GM12875 (cell line): ENCODE measurements at regions not wholly inside any gene's neighbourhood (a gene's known extent, or its start where the extent isn't known, plus 50 kb on each side); places are given as distances from the start of the nearest gene placed in this dataset.

Experiments
- H3K4me3 ChIP-seq: one replicate; pipeline ENCODE4 v1.5.1; 2011; ENCODE audit warnings: low read depth, low read length, control low read depth
- TF ChIP-seq, protein P1 (sequence below): IDR thresholded peaks from 2 replicates; pipeline ENCODE4 v1.5.1; 2011; ENCODE audit warnings: low read depth, mild to moderate bottlenecking, control low read depth, inconsistent platforms, low read length, moderate library complexity, borderline replicate concordance; ENCODE audit not compliant: insufficient read depth

DNA sequence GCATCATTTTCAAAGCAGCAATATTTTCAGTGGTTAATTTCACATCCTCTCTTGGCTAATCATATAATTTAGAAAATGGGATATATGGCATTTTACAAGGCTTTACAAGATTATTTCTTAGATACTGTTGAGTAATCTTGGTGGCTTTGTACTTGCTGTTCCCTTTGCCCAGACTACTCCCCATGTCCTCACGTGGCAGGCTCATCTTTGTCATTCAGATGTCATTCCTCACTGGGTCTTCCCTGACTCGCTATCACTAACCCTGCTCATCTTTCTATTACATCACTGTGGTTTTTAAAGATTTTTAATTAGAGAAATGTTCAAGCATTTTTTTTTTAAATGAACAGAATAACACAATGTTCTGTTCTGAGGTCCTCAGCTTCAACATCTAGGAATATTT is 240.0 kb upstream of the IRX5 start:
- TF ChIP-seq, protein P1, sequence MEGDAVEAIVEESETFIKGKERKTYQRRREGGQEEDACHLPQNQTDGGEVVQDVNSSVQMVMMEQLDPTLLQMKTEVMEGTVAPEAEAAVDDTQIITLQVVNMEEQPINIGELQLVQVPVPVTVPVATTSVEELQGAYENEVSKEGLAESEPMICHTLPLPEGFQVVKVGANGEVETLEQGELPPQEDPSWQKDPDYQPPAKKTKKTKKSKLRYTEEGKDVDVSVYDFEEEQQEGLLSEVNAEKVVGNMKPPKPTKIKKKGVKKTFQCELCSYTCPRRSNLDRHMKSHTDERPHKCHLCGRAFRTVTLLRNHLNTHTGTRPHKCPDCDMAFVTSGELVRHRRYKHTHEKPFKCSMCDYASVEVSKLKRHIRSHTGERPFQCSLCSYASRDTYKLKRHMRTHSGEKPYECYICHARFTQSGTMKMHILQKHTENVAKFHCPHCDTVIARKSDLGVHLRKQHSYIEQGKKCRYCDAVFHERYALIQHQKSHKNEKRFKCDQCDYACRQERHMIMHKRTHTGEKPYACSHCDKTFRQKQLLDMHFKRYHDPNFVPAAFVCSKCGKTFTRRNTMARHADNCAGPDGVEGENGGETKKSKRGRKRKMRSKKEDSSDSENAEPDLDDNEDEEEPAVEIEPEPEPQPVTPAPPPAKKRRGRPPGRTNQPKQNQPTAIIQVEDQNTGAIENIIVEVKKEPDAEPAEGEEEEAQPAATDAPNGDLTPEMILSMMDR, result no peak
- H3K4me3 ChIP-seq, result no peak overlapping the region

- H3K4me3 ChIP-seq, result no peak overlapping the region
- TF ChIP-seq, protein P1, result no peak
Measured at GRCh38 chr16:54690306-54690705, 240.4 kb upstream of the IRX5 start.

GRCh38 chr16:54689072-54689865 is 241.4 kb upstream of the IRX5 start:
- no peak overlapping the region for H3K4me3 ChIP-seq
- TF ChIP-seq, protein P1, result no peak

DNA sequence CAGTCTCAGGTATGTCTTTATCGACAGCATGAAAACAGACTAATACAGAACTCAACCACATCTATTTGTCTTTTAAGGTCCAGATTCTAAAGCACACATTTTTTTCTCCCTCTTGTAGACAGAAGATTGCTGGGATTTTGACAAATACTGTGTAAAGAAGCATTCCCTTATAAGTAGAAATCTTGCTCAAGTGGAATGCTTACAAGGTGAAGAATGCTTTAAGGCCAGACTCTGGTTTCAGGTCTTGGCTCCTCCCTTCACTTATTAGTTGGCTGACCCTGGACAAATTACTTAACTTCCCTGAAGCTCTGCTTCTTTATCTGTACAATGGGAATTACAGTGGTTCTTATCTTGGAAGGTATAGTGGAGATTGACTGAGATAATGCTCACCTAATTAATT is 242.3 kb upstream of the IRX5 start:
- no peak overlapping the region for H3K4me3 ChIP-seq
- TF ChIP-seq, protein P1, result no peak

DNA sequence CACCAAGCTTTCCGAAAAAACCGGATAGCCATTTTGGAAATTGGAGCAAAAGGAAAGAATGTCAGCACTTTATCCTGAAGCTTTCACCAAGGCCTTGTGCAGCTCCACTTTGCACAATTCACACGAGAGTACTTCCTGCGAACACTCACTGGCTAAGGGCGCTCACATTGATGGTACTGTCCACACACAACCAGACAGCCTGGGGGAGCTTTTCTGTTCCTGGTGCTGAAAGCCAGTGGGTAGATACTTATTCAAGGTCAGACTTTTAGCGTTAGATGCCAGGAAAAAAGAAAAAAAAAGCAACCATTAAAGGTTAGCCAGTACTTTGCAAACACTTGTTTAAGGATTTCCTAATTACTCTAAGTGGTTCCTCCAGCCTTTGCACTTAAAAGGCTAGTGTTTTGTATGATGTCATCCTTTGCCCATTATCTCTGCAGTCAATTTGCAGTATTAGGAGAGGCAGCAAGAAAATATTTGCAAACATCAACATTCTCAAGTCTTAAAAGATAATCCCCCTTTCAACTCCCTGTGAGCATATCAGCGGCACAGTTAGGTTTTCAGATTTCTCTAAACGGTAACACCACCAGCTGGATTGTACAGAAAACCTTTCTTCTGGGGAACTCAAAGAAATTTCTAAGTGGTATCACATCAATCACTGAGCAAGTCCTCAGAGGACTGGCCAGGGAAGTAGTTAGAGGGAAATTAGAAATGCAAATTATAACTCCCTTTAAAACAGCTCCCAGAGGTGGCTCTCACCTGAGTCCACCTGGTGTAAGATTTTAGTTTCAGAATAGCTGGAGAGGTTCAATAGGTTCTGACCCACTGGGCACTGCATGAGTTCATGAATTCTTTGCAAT is 243.4 kb upstream of the IRX5 start:
- no peak overlapping the region for H3K4me3 ChIP-seq
- TF ChIP-seq, protein P1, result no peak

- TF ChIP-seq, protein P1, result no peak
Measured at GRCh38 chr16:54685682-54686081, 245.0 kb upstream of the IRX5 start.

More at GRCh38 chr16:54685682-54686081, 245.0 kb upstream of the IRX5 start:
- no peak overlapping the region for H3K4me3 ChIP-seq
